Spleen (tissue), 11 donors: ENCODE measurements at regions not wholly inside any gene's neighbourhood (a gene's known extent, or its start where the extent isn't known, plus 50 kb on each side); places are given as distances from the start of the nearest gene placed in this dataset.
A peak's percentile ranks its signal among the peaks of the same experiment; 100 is the strongest.

ENCODE experiments used
- DNase-seq: peaks from one replicate; pipeline ENCODE4 v3.0.0-alpha.2; 2020
- H3K27ac ChIP-seq, 8 donors: fragments of 200-600 bp; sonication (generic) in 7 of 8; 1 replicate in 4 of 8; 2 replicates in 4 of 8; pipeline versions ENCODE4 v1.5.0 to v1.8.0; 2016 to 2021; ENCODE audit warnings: inconsistent platforms in 4 of 8, mild to moderate bottlenecking in 4 of 8, moderate library complexity in 1 of 8
- H3K27me3 ChIP-seq, 7 donors: fragments of 200-600 bp; sonication (generic) in 6 of 7; replicated peaks in 1 of 7; 1 replicate in 4 of 7; 2 replicates in 3 of 7; pipeline versions ENCODE4 v1.5.0 to v1.8.0; 2016 to 2021; ENCODE audit warnings: inconsistent platforms in 3 of 7, mild to moderate bottlenecking in 1 of 7
- H3K36me3 ChIP-seq, 6 donors: fragments of 200-600 bp; sonication (generic) in 5 of 6; 1 replicate in 4 of 6; 2 replicates in 2 of 6; pipeline versions ENCODE4 v1.5.0 to v1.8.0; 2016 to 2021; ENCODE audit warnings: inconsistent platforms in 2 of 6
- H3K4me1 ChIP-seq, 6 donors: fragments of 200-600 bp; sonication (generic) in 5 of 6; 1 replicate in 3 of 6; 2 replicates in 3 of 6; pipeline versions ENCODE4 v1.5.0 to v1.8.0; 2016 to 2021; ENCODE audit warnings: inconsistent platforms in 3 of 6
- H3K4me3 ChIP-seq, 8 donors: fragments of 200-600 bp; sonication (generic) in 7 of 8; 1 replicate in 4 of 8; 2 replicates in 4 of 8; pipeline versions ENCODE4 v1.5.0 to v1.8.0; 2016 to 2021; ENCODE audit warnings: inconsistent platforms in 4 of 8, mild to moderate bottlenecking in 4 of 8, moderate library complexity in 2 of 8
- H3K9me3 ChIP-seq, 8 donors: fragments of 200-600 bp; sonication (generic) in 7 of 8; 1 replicate in 4 of 8; 2 replicates in 4 of 8; pipeline versions ENCODE4 v1.5.0 to v1.8.0; 2016 to 2021; ENCODE audit warnings: inconsistent platforms in 4 of 8
- CTCF ChIP-seq, 11 experiments: fragments of 200-600 bp in 7 of 11; fragments of 450-650 bp in 4 of 11; sonication (generic) in 4 of 11; IDR thresholded peaks in 8 of 11; conservative IDR thresholded peaks in 3 of 11; 1 replicate in 7 of 11; 2 replicates in 4 of 11; pipeline versions ENCODE4 v1.4.0 to v1.8.0; 2016 to 2021; ENCODE audit warnings: antibody characterized with exemption in 11 of 11, inconsistent platforms in 4 of 11, mild to moderate bottlenecking in 1 of 11
- POLR2A ChIP-seq, 3 donors: fragments of 450-650 bp; IDR thresholded peaks; one replicate each; pipeline ENCODE4 v1.5.1; 2017; ENCODE audit warnings: antibody characterized with exemption in 3 of 3, mild to moderate bottlenecking in 1 of 3
- POLR2AphosphoS5 ChIP-seq, 3 donors: sonication (generic); formaldehyde crosslinking; IDR thresholded peaks; one replicate each; pipeline ENCODE4 v1.5.1; 2017; ENCODE audit warnings: antibody characterized with exemption in 3 of 3
- WGBS, 5 donors: extraction: QIAGEN DNeasy Blood & Tissue Kit in 3 of 5; methylation state at CpG; one replicate each; pipeline versions ENCODE4 v1.1.5 to v1.1.7; 2013 to 2018; 5-methylcytosine and 5-hydroxymethylcytosine counted together
- intact Hi-C: fragments of 100-400 bp; cut with DNase I; formaldehyde crosslinking; loops from one replicate; pipeline ENCODE4 v1.15.0; 2023; ENCODE audit warnings: low total_unique reads
- donor health status: healthy with polysubstance abuse.
- donor health status: DM: no; HTN: no; CAD: no; lungs with moderate emphysema.
- donor health status: DM: no; HTN: no; CAD: no.
- donor health status: Bipolar disorder and iron deficiency.
- donor health status: healthy.
- donor health status: DM: no; HTN: no; CAD: no.
- donor health status: DM: yes; HTN: yes; CAD: no.

- Histone ChIP-seq H3K36me3 (no peaks in the 10 kb centered on the region), H3K4me3 (no peak overlapping the region), H3K9me3 (no peaks in the 10 kb centered on the region), H3K27me3 (peaks cover 0 to 30% (median 0%) of the 10 kb centered on the region in 7 donors), H3K27ac (no peak overlapping the region), H3K4me1 (no peaks in the 10 kb centered on the region)
- 68 to 84% (median 74%) methylated on average over 6 of the region's 6 CpGs for WGBS, 5 donors
- DNase-seq = no peak
- intact Hi-C loops = no loop called here
- no peak for TF ChIP-seq POLR2AphosphoS5 (IDR thresholded peaks at IDR 0.05)
- TF ChIP-seq POLR2A (IDR thresholded peaks at IDR 0.05) = no peak
- no peak for TF ChIP-seq CTCF (IDR thresholded peaks at IDR 0.05 in 8 of 11, conservative IDR thresholded peaks at IDR 0.05 in 3 of 11)
Observed at GRCh38 chr13:111924678-111925075, 142.3 kb upstream of the SOX1 start.

GRCh38 chr13:111925146-111925875, 141.6 kb upstream of the SOX1 start:
- Histone ChIP-seq H3K27me3 (peaks cover 0 to 24% (median 0%) of the 10 kb centered on the region in 7 donors), H3K4me3 (no peak overlapping the region), H3K27ac (no peak overlapping the region), H3K4me1 (no peaks in the 10 kb centered on the region), H3K36me3 (no peaks in the 10 kb centered on the region), H3K9me3 (no peaks in the 10 kb centered on the region)
- TF ChIP-seq POLR2AphosphoS5 (IDR thresholded peaks at IDR 0.05) (no peak), CTCF (IDR thresholded peaks at IDR 0.05 in 8 of 11, conservative IDR thresholded peaks at IDR 0.05 in 3 of 11) (no peak), POLR2A (IDR thresholded peaks at IDR 0.05) (no peak)
- 87 to 94% (median 90%) methylated on average over 12 to 13 of the region's 13 CpGs for WGBS, 5 donors
- DNase-seq = peak; percentile 45
- intact Hi-C loops = no loop called here

GRCh38 chr13:111926501-111927180, 140.3 kb upstream of the SOX1 start:
- peak; percentile 40 for DNase-seq
- TF ChIP-seq POLR2AphosphoS5 (IDR thresholded peaks at IDR 0.05) (no peak), CTCF (IDR thresholded peaks at IDR 0.05 in 8 of 11, conservative IDR thresholded peaks at IDR 0.05 in 3 of 11) (no peak), POLR2A (IDR thresholded peaks at IDR 0.05) (no peak)
- Histone ChIP-seq H3K36me3 (no peaks in the 10 kb centered on the region), H3K4me3 (no peak overlapping the region), H3K27ac (no peak overlapping the region), H3K27me3 (peaks cover 0 to 13% (median 0%) of the 10 kb centered on the region in 7 donors), H3K9me3 (peaks cover 0 to 11% (median 1%) of the 10 kb centered on the region in 8 donors), H3K4me1 (no peaks in the 10 kb centered on the region)
- intact Hi-C loops = no loop called here
- 83 to 90% (median 89%) methylated on average over 15 of the region's 15 CpGs for WGBS, 5 donors

- DNase-seq = peak; percentile 53
- 84 to 91% (median 89%) methylated on average over 12 of the region's 12 CpGs for WGBS, 5 donors
- Histone ChIP-seq H3K4me1 (no peaks in the 10 kb centered on the region), H3K9me3 (peaks cover 0 to 17% (median 6%) of the 10 kb centered on the region in 8 donors), H3K27ac (no peak overlapping the region), H3K36me3 (no peaks in the 10 kb centered on the region), H3K4me3 (no peak overlapping the region), H3K27me3 (peaks cover 0 to 12% (median 0%) of the 10 kb centered on the region in 7 donors)
- intact Hi-C loops = no loop called here
- no peak for TF ChIP-seq POLR2AphosphoS5 (IDR thresholded peaks at IDR 0.05)
- TF ChIP-seq POLR2A (IDR thresholded peaks at IDR 0.05) = no peak
- no peak for TF ChIP-seq CTCF (IDR thresholded peaks at IDR 0.05 in 8 of 11, conservative IDR thresholded peaks at IDR 0.05 in 3 of 11)
Observed at GRCh38 chr13:111927181-111927540, 139.8 kb upstream of the SOX1 start.
